BLaER1 treated with 17β-estradiol and CSF1 and Interleukin-3, amounts not matched to agents 10 nM and 100 nM (cell line): ENCODE measurements at regions not wholly inside any gene's neighbourhood (a gene's known extent, or its start where the extent isn't known, plus 50 kb on each side); places are given as distances from the start of the nearest gene placed in this dataset.
A peak's percentile ranks its signal among the peaks of the same experiment; 100 is the strongest.

ENCODE experiments used
- H3K27ac ChIP-seq, 11 experiments: shearing (Covaris generic); formaldehyde crosslinking; 2 replicates each; pipeline ENCODE4 v1.8.1; 2022
- H3K27me3 ChIP-seq, 11 experiments: shearing (Covaris generic); formaldehyde crosslinking; 2 replicates each; pipeline ENCODE4 v1.8.1; 2022
- H3K36me3 ChIP-seq, 11 experiments: shearing (Covaris generic); formaldehyde crosslinking; 2 replicates each; pipeline ENCODE4 v1.8.1; 2022
- H3K4me1 ChIP-seq, 10 experiments: shearing (Covaris generic); formaldehyde crosslinking; 2 replicates each; pipeline ENCODE4 v1.8.1; 2022
- H3K4me2 ChIP-seq, 11 experiments: shearing (Covaris generic); formaldehyde crosslinking; 2 replicates each; pipeline ENCODE4 v1.8.1; 2022
- H3K4me3 ChIP-seq, 10 experiments: shearing (Covaris generic); formaldehyde crosslinking; 2 replicates each; pipeline ENCODE4 v1.8.1; 2022
- H3K9ac ChIP-seq, 11 experiments: shearing (Covaris generic); formaldehyde crosslinking; 2 replicates each; pipeline ENCODE4 v1.8.1; 2022
- H3K9me3 ChIP-seq, 11 experiments: shearing (Covaris generic); formaldehyde crosslinking; replicated peaks in 1 of 11; 2 replicates each; pipeline ENCODE4 v1.8.1; 2022
- H4K20me1 ChIP-seq, 11 experiments: shearing (Covaris generic); formaldehyde crosslinking; 2 replicates each; pipeline ENCODE4 v1.8.1; 2022
- Cebpa-rat ChIP-seq, 11 experiments: shearing (Covaris generic); IDR thresholded peaks; 2 replicates each; pipeline ENCODE4 v1.8.1; 2022

GRCh38 chr21:38984568-38984967 is 178.8 kb downstream of the ETS2 start:
- peaks cover 71 to 100% (median 94%) of the 10 kb centered on the region in 10 experiments for H3K4me1 ChIP-seq
- peak overlapping the region; percentile 4 to 73 (median 58); a peak in 18 of 22 replicates for H3K9ac ChIP-seq
- H3K27ac ChIP-seq, result peak overlapping the region in 9 of 11 experiments; percentile 53 to 89 (median 76); a peak in 18 of 22 replicates
- no peaks in the 10 kb centered on the region for H3K36me3 ChIP-seq
- H3K9me3 ChIP-seq, result no peaks in the 10 kb centered on the region
- no peak for TF ChIP-seq Cebpa-rat (IDR thresholded peaks at IDR 0.05)
- peak overlapping the region in 6 of 10 experiments; percentile 6 to 39 (median 10); a peak in 4 of 20 replicates for H3K4me3 ChIP-seq
- peak overlapping the region; percentile 70 to 99 (median 86) for H3K4me2 ChIP-seq
- H3K27me3 ChIP-seq, result peaks cover 0 to 54% (median 0%) of the 10 kb centered on the region in 11 experiments; a peak in 8 of 22 replicates
- H4K20me1 ChIP-seq, result no peaks in the 10 kb centered on the region

GRCh38 chr21:38983560-38983959 is 177.8 kb downstream of the ETS2 start:
- H3K27ac ChIP-seq, result peak overlapping the region in 9 of 11 experiments; percentile 26 to 89 (median 70); a peak in 17 of 22 replicates
- peaks cover 0 to 44% (median 0%) of the 10 kb centered on the region in 11 experiments; a peak in 8 of 22 replicates for H3K27me3 ChIP-seq
- peak overlapping the region in 10 of 11 experiments; percentile 83 to 99 (median 87); a peak in 20 of 22 replicates for H3K4me2 ChIP-seq
- no peak overlapping the region for H3K4me3 ChIP-seq
- H3K4me1 ChIP-seq, result peaks cover 67 to 96% (median 89%) of the 10 kb centered on the region in 10 experiments
- TF ChIP-seq Cebpa-rat (IDR thresholded peaks at IDR 0.05), result no peak
- H3K9me3 ChIP-seq, result no peaks in the 10 kb centered on the region
- no peaks in the 10 kb centered on the region for H3K36me3 ChIP-seq
- H4K20me1 ChIP-seq, result no peaks in the 10 kb centered on the region
- peak overlapping the region in 5 of 11 experiments; percentile 16 to 73 (median 49); a peak in 6 of 22 replicates for H3K9ac ChIP-seq

GRCh38 chr21:38982804-38983203 is 177.1 kb downstream of the ETS2 start:
- H3K4me3 ChIP-seq, result no peak overlapping the region
- H3K9me3 ChIP-seq, result no peaks in the 10 kb centered on the region
- H3K27me3 ChIP-seq, result peaks cover 0 to 36% (median 0%) of the 10 kb centered on the region in 11 experiments; a peak in 6 of 22 replicates
- H3K27ac ChIP-seq, result peak overlapping the region in 6 of 11 experiments; percentile 65 to 89 (median 80); a peak in 9 of 22 replicates
- peak overlapping the region in 4 of 11 experiments; percentile 89 to 95 (median 92); a peak in 5 of 22 replicates for H3K4me2 ChIP-seq
- no peaks in the 10 kb centered on the region for H3K36me3 ChIP-seq
- H3K9ac ChIP-seq, result no peak overlapping the region
- peaks cover 59 to 88% (median 81%) of the 10 kb centered on the region in 10 experiments for H3K4me1 ChIP-seq
- H4K20me1 ChIP-seq, result no peaks in the 10 kb centered on the region
- TF ChIP-seq Cebpa-rat (IDR thresholded peaks at IDR 0.05), result no peak

GRCh38 chr21:38982096-38982495 is 176.4 kb downstream of the ETS2 start:
- no peak overlapping the region for H3K4me3 ChIP-seq
- H3K27ac ChIP-seq, result peak overlapping the region in 4 of 11 experiments; percentile 46 to 89 (median 62); a peak in 3 of 22 replicates
- H3K9me3 ChIP-seq, result no peaks in the 10 kb centered on the region
- no peak for TF ChIP-seq Cebpa-rat (IDR thresholded peaks at IDR 0.05)
- peaks cover 52 to 81% (median 74%) of the 10 kb centered on the region in 10 experiments for H3K4me1 ChIP-seq
- peak overlapping the region in 9 of 11 experiments; percentile 75 to 95 (median 87); a peak in 17 of 22 replicates for H3K4me2 ChIP-seq
- H3K27me3 ChIP-seq, result peaks cover 0 to 29% (median 0%) of the 10 kb centered on the region in 11 experiments; a peak in 6 of 22 replicates
- no peak overlapping the region for H3K9ac ChIP-seq
- no peaks in the 10 kb centered on the region for H3K36me3 ChIP-seq
- no peaks in the 10 kb centered on the region for H4K20me1 ChIP-seq

- peaks cover 0 to 15% (median 0%) of the 10 kb centered on the region in 11 experiments; a peak in 4 of 22 replicates for H3K27me3 ChIP-seq
- no peaks in the 10 kb centered on the region for H3K36me3 ChIP-seq
- H3K27ac ChIP-seq, result peak overlapping the region in 8 of 11 experiments; percentile 8 to 63 (median 54); a peak in 12 of 22 replicates
- H3K4me1 ChIP-seq, result peaks cover 46 to 67% (median 60%) of the 10 kb centered on the region in 10 experiments
- no peak for TF ChIP-seq Cebpa-rat (IDR thresholded peaks at IDR 0.05)
- no peaks in the 10 kb centered on the region for H3K9me3 ChIP-seq
- H3K9ac ChIP-seq, result peak overlapping the region in 3 of 11 experiments; percentile 8 to 32 (median 21); a peak in 4 of 22 replicates
- H4K20me1 ChIP-seq, result no peaks in the 10 kb centered on the region
- peak overlapping the region; percentile 75 to 95 (median 86) for H3K4me2 ChIP-seq
- peak overlapping the region in 2 of 10 experiments; percentile 26 to 30; a peak in 2 of 20 replicates for H3K4me3 ChIP-seq
Measured at GRCh38 chr21:38980416-38981313, 174.9 kb downstream of the ETS2 start.

GRCh38 chr21:38979271-38980121 is 173.8 kb downstream of the ETS2 start:
- Histone ChIP-seq H3K9ac (peak overlapping the region in 2 of 11 experiments; percentile 18 to 25; a peak in 2 of 22 replicates), H4K20me1 (no peaks in the 10 kb centered on the region), H3K4me3 (no peak overlapping the region)

GRCh38 chr21:38976900-38977299 is 171.2 kb downstream of the ETS2 start:
- H3K27me3 ChIP-seq, result peaks cover 0 to 11% (median 0%) of the 10 kb centered on the region in 11 experiments; a peak in 4 of 22 replicates
- no peaks in the 10 kb centered on the region for H3K36me3 ChIP-seq
- H3K4me1 ChIP-seq, result peaks cover 27 to 30% (median 28%) of the 10 kb centered on the region in 10 experiments
- H3K9ac ChIP-seq, result no peak overlapping the region
- H3K27ac ChIP-seq, result no peak overlapping the region
- no peaks in the 10 kb centered on the region for H4K20me1 ChIP-seq
- H3K4me2 ChIP-seq, result no peak overlapping the region
- no peak overlapping the region for H3K4me3 ChIP-seq
- TF ChIP-seq Cebpa-rat (IDR thresholded peaks at IDR 0.05), result no peak
- peaks cover 0 to 13% (median 4%) of the 10 kb centered on the region in 11 experiments; a peak in 7 of 22 replicates for H3K9me3 ChIP-seq

More at GRCh38 chr21:38979271-38980121, 173.8 kb downstream of the ETS2 start:
- Histone ChIP-seq H3K9me3 (no peaks in the 10 kb centered on the region), H3K36me3 (no peaks in the 10 kb centered on the region), H3K27me3 (peaks cover 0 to 15% (median 0%) of the 10 kb centered on the region in 11 experiments; a peak in 4 of 22 replicates), H3K27ac (peak overlapping the region in 6 of 11 experiments; percentile 8 to 63 (median 54); a peak in 7 of 22 replicates), H3K4me1 (peaks cover 34 to 55% (median 48%) of the 10 kb centered on the region in 10 experiments), H3K4me2 (peak overlapping the region; percentile 75 to 95 (median 86))
- no peak for TF ChIP-seq Cebpa-rat (IDR thresholded peaks at IDR 0.05)

GRCh38 chr21:38973552-38973951 is 167.8 kb downstream of the ETS2 start:
- no peaks in the 10 kb centered on the region for H3K27me3 ChIP-seq
- H3K4me3 ChIP-seq, result no peak overlapping the region
- TF ChIP-seq Cebpa-rat (IDR thresholded peaks at IDR 0.05), result no peak
- no peaks in the 10 kb centered on the region for H4K20me1 ChIP-seq
- H3K4me2 ChIP-seq, result no peak overlapping the region
- H3K27ac ChIP-seq, result no peak overlapping the region
- H3K36me3 ChIP-seq, result no peaks in the 10 kb centered on the region
- peaks cover 0 to 17% (median 5%) of the 10 kb centered on the region in 11 experiments; a peak in 7 of 22 replicates for H3K9me3 ChIP-seq
- H3K4me1 ChIP-seq, result peaks cover 0 to 22% (median 10%) of the 10 kb centered on the region in 10 experiments; a peak in 14 of 20 replicates
- no peak overlapping the region for H3K9ac ChIP-seq
